HG03342 (cell line): ENCODE measurements at regions not wholly inside any gene's neighbourhood (a gene's known extent, or its start where the extent isn't known, plus 50 kb on each side); places are given as distances from the start of the nearest gene placed in this dataset.

Source experiments
- ATAC-seq: cut with Tn5 transposase; IDR thresholded peaks from one replicate; pipeline ENCODE4 v1.9.1; 2021; ENCODE audit warnings: mild to moderate bottlenecking, moderate library complexity; ENCODE audit not compliant: unreplicated experiment

DNA sequence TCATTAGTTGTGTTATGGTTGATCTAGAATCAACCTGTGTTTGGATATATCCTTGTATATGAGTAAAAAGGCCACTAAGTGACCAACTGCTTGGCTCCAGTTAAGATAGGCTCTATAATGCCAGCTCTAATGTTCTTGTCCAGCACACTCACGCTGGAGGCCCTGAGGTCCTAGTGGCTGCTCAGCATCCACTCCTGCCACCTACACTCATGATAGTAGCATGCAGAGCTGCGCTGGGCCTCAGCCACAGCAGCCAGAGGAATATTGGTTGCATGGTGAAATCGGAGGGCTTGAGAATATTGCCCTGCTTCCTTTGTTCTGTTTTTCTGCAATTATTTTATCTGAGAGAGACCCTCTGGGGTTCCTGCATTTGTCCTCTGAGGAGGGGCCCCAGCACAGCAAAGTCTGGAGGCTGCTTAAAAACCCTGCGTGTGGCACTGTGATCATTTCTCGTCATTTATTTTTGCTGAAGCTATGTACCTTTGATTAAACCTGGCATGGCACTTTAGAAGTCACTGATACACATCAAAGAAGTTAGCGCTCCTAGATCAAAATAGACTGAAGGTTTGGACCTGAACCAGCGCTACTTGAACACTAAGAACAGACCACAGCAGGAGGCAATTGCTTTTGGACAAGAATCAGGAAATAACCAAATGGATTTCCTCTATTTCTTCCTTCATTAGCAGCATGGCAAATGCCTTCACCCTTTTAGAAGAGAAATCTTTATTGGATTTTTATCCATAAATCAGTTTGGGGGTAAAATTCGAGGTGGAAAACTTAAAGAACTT, 398.4 kb upstream of the ID4 start:
- no peak for ATAC-seq

DNA sequence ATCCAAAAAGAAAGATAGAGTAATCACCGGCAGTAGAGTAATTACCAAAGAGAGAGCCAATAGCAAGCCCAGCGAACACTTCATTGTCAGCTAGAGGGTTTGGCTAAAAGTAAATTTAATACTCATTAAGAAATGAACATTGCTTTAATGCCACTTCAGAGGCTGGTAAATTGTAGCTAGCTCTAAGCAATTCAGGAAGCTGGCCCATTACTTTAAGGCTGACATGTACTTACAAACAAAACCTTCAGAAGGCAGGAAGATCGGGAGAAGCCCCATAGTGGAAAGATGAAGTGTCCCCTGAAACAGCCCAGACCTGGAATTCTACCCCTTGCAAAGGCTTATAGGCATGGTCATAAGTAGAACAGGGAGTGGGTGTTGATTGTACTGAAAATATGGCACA, 396.6 kb upstream of the ID4 start:
- no peak for ATAC-seq

DNA sequence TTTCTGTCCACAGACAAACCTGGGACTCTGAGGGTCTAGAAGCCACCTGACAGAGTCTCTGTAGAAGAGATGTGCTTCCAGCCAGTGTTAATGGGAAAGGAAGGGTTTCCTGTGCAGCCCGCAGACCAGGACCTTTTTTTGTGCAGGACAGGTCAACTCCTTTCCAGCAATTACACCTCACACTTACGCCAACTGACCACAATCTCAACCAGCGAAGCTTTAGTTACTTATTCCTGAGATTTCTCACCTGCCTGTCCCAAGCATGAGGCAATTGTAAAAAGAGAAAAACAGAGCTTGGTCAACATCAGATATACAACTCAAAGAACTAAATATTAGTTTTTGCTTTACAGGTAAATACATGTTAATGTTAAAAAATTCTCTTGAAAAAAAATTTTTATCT, 393.8 kb upstream of the ID4 start:
- no peak for ATAC-seq

DNA sequence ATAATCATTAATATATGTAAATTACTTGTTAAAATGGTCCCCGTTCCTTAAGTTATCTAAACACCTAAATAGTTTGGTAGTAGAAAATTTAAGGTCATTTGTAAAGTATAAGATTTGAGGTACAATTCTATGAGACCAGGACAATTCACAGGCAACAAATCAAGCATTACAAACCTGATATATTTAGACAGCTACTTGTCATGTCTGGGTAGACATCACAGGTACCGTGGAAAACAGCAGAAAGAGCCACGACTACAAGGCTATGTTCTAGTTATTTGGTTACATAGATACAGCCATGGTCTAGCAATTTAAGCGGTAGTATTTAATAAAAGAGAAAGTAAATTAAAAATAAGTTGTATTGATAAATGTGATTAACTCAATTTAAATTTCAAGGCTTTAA, 393.1 kb upstream of the ID4 start:
- no peak for ATAC-seq

DNA sequence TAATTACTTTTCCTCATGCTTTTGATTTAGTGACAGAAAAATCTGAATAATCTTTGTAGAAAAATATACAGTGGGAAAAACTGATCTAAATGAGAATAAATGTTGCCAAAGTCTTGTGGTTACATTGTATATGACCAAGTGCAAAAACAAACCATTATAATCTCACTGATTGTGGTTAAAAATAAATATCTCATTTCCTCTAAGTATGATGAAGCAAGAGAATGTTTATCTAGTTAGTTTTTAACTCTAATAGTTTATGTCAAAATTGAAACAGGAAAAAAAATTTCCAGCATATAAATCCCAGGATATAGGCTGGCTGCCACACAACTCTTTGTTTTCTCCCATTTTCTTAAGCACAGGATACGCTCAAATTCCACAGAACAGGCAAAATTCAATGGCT, 392.7 kb upstream of the ID4 start:
- ATAC-seq = no peak

DNA sequence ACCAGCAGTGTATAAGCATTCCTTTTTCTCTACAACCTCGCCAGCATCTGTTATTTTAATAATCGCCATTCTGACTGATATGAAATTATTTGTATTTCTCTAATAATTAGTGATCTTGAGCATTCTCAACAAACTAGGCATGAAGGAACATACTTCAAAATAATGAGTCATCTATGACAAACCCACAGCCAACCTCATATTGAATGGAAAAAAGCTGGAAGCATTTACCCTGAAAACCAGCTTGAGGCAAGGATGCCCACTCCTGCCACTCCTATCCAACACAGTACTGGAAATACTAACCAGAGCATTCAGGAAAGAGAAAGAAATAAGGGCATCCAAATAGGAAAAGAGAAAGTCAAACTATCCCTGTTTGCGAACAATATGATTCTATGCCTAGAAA, 390.6 kb upstream of the ID4 start:
- ATAC-seq = no peak

DNA sequence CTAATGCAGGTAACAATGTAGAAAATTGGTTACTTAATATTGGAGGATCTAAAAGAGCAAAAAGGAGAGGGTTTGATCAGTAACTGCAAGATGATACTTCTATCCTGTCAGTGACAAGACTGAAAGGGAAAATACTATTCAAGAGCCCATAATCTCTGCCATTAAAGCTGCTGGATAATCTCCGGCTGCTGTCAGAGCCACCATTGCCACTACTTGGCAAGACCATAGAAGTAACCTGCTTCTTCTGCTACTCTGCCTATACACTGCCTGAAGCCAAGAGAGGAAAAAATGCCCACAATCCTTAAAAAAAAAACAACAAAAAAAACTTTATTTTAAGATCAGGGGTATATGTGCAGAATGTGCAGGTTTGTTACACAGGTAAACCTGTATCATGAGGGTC, 386.5 kb upstream of the ID4 start:
- no peak for ATAC-seq

DNA sequence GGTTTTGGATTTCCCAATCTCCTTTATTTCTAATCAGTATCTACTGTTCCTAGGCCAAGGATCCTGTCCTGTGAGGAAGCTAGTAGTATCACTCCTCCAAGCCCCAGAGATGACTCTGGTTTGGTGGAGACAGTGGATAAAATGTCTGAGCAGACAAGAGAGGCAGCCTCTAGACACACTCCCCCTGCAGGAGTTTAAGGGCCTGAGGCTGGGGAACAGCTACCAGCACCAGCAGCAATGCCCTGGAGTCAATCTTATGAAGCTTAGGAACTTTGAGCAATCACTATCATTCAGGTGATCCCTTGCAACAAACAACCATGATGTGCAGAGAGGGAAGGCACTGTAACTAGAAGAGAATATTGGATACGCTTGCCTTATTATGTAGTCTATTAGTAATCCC, 384.7 kb upstream of the ID4 start:
- ATAC-seq = no peak

DNA sequence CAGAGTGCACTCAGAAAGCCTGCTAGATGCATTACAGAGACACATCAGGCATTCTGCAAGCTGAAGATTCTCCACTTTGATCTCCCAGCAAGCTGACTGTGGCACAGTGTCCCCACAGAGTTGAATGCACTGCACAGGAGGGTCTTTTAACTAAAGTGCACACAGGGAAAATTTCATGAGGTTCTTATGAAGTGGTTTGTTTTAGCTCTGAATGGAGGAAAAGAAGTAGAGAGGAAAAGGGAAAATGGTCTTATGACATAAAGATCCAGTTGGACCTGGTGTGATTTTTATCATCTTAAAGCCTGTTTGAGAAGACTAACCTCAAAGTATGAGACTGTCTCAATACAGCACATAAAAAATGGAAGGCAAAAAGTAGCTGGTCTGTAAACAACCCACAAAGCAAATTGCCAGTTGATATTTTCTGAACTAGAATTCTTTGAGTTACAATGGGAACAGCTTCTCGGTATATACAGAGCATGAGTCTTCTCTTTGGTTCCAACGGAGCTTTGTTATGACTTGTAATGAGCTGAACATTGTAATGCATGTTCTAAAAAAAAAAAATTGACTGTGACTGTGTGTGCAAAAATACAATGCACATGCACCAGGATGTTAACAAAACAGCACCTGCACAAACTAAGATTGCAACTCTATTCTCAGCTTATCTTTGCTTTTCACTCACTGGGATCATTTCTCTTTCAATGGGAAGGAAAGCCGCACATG, 383.0 kb upstream of the ID4 start:
- no peak for ATAC-seq

DNA sequence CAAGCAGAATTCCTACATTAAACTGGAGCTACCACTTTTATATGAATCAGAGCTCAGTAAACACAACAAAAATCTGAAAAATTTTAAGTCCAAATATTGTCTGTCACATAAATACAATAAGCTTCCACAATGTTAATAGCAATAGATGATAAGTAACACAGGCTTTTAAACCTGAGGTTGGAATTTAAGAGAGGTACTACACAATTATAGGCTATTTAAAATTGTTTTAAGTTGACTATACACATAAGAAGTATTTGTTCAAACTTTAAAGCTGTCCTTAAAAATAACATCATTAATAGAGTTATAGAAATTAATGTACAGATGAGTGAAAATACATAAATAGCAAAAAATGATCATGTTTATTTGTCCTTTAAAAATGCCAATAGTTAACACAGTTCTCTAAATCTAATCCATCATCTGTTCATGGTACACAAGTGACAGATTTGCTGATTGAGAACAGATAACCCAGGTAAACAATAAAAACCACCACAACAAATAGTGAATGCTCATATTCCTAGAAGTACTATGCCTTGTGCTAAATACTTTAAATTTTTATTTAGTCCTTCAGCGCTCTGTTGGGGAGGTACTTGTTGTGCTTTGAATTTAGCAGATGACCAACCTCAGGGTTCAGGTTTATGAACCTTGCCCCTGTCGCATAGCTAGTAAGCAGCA, 382.3 kb upstream of the ID4 start:
- ATAC-seq = no peak

DNA sequence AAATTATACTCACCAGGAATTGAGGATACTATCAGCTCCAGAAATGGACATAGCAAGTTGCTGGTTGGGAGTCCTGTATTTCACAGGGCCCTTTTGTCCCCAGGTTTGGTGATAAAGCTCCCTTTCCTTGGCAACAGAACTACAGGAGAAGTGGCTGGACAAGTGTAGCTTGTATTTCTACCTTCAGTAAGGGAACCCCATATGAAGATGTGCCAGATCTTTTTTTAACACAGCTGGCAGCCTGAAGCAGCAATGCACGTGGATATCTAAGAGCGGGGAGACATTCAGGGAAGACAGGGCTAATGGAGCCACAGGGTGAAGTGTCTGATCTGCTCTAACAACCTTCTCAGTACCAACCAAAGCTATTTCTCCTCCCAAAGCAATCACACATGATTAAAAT, 373.9 kb upstream of the ID4 start:
- ATAC-seq = no peak

DNA sequence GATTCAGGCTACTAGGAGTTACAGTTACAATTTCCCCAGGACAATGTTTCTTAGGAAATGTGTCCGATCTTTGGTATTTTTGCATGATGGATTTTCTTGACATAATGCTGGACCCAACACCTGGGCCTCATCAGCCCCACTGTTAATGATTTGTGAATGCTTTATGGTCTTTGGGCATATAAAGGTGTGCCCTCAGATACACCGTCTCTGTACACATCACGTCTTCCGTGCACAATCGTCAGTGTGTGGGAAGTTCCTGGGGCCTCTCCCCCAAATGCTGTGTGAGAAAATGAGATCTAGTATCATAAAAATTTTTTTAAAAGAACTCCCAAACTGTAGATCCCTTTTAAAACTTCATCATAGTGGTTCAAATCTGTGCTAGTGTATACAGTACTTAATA, 373.2 kb upstream of the ID4 start:
- ATAC-seq = no peak

DNA sequence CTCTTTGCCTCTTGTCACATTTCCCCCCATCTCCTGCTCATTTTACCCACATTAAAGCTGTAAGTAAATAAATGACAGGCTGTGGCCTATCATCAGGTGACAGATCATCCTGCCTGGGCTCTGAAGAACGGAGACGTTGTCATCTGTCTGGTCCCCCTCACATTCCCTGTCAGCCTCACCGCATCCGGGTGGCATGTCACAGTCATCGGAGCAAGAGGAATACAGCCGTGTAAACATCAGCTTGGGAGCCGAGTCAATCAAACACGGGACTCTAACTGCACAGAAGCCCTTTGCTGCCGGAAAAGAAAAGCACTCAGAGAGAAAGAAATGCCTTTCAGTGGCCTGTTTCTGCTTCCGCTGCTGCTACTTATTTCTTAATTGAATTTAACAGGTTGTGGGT, 371.9 kb upstream of the ID4 start:
- no peak for ATAC-seq

DNA sequence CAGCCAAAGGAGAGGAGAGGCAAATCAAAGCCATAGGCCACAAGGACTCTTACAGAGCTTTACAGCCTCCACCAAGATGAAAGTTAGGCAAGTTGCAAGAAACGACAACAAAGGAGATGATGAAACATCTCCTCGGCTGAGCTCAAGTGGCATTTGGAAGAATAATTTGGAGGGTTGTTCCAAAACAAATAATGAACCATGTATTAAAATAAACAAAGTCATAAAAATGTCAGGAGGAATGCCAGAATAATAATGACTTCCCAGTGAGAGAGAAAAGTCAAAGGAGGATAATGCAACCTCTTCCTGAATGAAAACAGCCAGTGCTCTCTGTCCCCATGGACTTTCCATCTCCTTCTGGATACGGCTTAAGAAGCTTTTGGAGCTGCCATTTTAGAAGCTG, 371.4 kb upstream of the ID4 start:
- ATAC-seq = no peak

DNA sequence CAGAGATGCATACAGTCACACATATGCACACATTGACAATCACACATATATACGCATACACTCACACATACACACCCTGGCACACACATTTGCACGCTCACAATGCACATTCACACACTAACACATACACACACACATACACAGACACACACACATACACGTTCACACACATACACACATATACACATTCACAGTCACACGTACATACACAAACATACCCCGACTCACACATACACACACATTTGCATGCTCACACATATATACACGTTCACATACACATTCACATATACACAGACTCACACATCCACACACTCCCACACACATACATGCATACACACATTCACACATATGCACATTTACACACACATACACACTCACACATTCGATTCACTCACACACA, 366.8 kb upstream of the ID4 start:
- no peak for ATAC-seq

DNA sequence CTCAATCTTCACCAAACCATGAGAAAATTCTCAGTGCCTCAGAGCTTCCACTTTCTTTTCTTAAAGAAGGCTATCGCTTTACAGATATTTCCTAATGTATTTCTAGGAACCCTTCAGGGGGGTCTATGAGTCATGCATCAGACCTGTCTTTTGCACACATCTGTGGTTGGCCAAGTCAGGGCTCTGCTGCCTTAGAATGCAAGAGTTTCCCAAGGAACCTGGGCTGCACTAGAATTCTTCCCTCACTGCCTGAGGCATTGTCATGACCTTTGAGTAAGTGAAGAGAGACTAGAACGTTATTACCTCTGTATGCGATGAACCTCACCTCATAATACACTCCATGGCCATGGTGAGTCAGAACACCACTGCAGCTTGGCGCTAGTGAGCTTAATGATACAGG, 365.0 kb upstream of the ID4 start:
- no peak for ATAC-seq

DNA sequence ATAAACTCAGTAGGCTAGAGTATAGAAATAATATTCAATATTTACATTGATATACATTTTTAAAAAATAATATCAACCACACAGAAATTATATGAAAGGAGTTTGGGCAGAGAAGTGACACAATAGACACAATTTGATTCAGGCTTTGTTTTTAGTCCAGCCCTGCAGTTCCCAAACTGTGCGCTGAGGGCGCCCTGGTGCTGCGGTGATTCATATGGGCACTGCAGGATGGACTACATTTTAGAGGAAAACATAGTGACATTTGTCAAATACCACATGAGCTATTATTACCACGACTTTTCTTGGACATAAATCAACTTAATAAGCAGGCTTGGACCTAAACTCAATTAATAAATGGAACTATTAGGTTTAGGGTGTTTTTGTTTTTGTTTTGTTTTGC, 364.3 kb upstream of the ID4 start:
- ATAC-seq = no peak

DNA sequence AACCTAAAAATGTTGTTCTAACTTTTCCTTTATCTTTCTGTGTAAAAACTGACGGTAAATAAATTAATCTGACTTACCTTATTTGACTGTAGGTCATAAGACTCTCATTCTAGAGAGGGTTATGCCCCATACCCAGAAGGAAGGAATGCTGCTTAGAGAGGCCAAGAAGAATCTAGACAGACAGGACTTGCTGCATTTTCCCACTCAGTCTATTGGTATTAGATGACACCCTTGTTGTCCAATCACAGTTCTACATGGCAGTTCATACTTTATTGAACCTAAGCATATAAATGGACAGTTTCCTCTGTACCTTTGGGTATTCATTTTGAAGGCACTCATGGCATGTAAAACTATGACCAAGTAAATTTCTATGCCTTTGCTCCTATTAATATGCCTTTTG, 359.6 kb upstream of the ID4 start:
- ATAC-seq = no peak

DNA sequence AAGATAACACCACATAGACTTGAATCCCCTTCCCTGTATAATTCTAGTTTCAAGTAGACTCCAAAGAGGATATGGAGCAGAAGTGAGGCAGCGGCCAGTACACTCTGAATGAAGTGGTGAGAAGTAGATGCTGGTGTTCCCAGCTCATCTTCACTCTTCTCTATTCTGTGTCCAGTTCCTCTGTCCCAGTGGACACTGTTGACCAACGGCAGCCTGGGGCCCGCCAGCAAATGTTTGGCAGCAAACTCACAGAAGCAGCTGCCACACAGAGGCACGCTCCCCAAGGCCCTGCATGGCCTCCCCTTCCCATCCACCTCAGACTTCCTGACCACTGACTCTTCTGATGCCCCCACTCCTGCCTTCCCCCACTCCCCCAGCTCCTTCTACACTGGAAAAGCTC, 358.9 kb upstream of the ID4 start:
- no peak for ATAC-seq

DNA sequence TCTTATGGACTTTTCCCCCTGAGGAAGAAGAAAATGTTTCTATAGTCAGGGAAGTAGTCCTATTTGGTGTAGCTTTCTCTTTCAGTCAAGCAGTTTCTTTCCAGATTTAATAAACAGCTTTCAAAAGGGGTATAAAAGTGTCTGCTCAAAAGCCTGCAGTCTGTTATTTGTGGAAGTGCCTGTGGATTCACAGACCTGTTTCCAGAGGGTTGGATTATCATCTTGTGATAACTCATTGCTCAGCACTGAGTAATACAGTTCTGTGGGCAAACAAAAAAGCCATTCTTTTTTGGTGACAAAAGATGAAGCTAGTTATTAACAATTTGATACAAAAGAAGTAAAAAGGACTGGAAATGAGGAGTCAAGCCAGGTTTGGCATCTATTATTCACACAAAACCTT, 358.2 kb upstream of the ID4 start:
- ATAC-seq = no peak

DNA sequence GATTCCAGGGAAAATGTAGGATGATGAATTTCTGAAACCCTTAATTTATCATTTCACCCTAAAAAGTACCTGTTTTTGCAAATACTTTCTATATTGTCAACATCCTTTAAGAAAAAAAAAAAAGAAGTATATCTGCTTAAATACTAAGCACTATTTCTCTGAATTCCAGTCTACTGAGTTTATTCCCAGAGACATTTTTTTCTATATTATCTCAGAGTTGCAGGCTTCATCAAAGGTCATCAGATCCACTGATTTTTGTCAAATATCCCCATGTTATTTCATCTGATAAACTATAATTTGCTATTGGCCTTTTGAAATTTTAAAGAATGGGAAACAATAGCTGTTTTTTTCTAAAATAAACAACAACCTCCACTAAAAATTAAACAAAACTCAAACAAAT, 357.6 kb upstream of the ID4 start:
- no peak for ATAC-seq
